Liver (tissue), 8 donors: ENCODE measurements at regions not wholly inside any gene's neighbourhood (a gene's known extent, or its start where the extent isn't known, plus 50 kb on each side); places are given as distances from the start of the nearest gene placed in this dataset.

Experiments
- DNase-seq: peaks from one replicate; pipeline ENCODE4 v3.0.0-alpha.2; 2017; ENCODE audit warnings: low spot score
- H3K27ac ChIP-seq, 2 donors: one replicate each; pipeline ENCODE4 v1.7.0; 2013; ENCODE audit warnings: inconsistent platforms in 2 of 2, low read length in 2 of 2, control low read depth in 1 of 2, low read depth in 1 of 2, mild to moderate bottlenecking in 1 of 2
- H3K27me3 ChIP-seq, 4 donors: one replicate each; pipeline versions ENCODE4 v1.6.1 to v1.7.0; 2013; ENCODE audit warnings: low read length in 3 of 4, inconsistent platforms in 1 of 4, mild to moderate bottlenecking in 1 of 4, moderate library complexity in 1 of 4; ENCODE audit not compliant: control insufficient read depth in 4 of 4, insufficient read depth in 4 of 4
- H3K36me3 ChIP-seq, 4 donors: one replicate each; pipeline versions ENCODE4 v1.6.1 to v1.7.0; 2013; ENCODE audit warnings: low read length in 3 of 4, mild to moderate bottlenecking in 3 of 4, low read depth in 1 of 4, moderate library complexity in 1 of 4; ENCODE audit not compliant: control insufficient read depth in 4 of 4, insufficient read depth in 3 of 4
- H3K4me1 ChIP-seq, 4 donors: one replicate each; pipeline versions ENCODE4 v1.6.1 to v1.7.0; 2013; ENCODE audit warnings: low read length in 3 of 4, mild to moderate bottlenecking in 3 of 4, moderate library complexity in 1 of 4; ENCODE audit not compliant: control insufficient read depth in 4 of 4, insufficient read depth in 4 of 4
- H3K4me3 ChIP-seq, 3 donors: one replicate each; pipeline versions ENCODE4 v1.6.1 to v1.7.0; 2013; ENCODE audit warnings: low read length in 3 of 3, control low read depth in 1 of 3, low read depth in 1 of 3, mild to moderate bottlenecking in 1 of 3
- H3K9ac ChIP-seq, 2 donors: one replicate each; pipeline ENCODE4 v1.7.0; 2013; ENCODE audit warnings: low read length in 2 of 2, mild to moderate bottlenecking in 2 of 2, moderate library complexity in 2 of 2, control low read depth in 1 of 2, low read depth in 1 of 2
- H3K9me3 ChIP-seq, 4 donors: one replicate each; pipeline versions ENCODE4 v1.6.1 to v1.7.0; 2013; ENCODE audit warnings: low read length in 3 of 4; ENCODE audit not compliant: control insufficient read depth in 4 of 4
- ATF3 ChIP-seq: IDR thresholded peaks from 2 replicates; pipeline ENCODE4 v1.6.1; 2016; ENCODE audit warnings: antibody characterized with exemption
- CTCF ChIP-seq: fragments of 150-350 bp; IDR thresholded peaks from 2 replicates; pipeline ENCODE4 v1.5.1; 2017; ENCODE audit warnings: improper control_type of control experiment, low read depth, low read length; ENCODE audit not compliant: missing input control
- EGR1 ChIP-seq, 2 donors: IDR thresholded peaks; 2 replicates each; pipeline ENCODE4 v1.6.1; 2016 to 2018; ENCODE audit warnings: antibody characterized with exemption in 2 of 2, low read depth in 2 of 2
- FOXA1 ChIP-seq: IDR thresholded peaks from 2 replicates; pipeline ENCODE4 v1.6.1; 2016; ENCODE audit warnings: antibody characterized with exemption
- FOXA2 ChIP-seq: IDR thresholded peaks from 2 replicates; pipeline ENCODE4 v1.6.1; 2016; ENCODE audit warnings: antibody characterized with exemption
- GABPA ChIP-seq, 2 donors: IDR thresholded peaks in 1 of 2; conservative IDR thresholded peaks in 1 of 2; 2 replicates each; pipeline ENCODE4 v1.6.1; 2016; ENCODE audit warnings: antibody characterized with exemption in 2 of 2, mild to moderate bottlenecking in 1 of 2, moderate library complexity in 1 of 2
- HNF4A ChIP-seq, 2 donors: conservative IDR thresholded peaks; 2 replicates each; pipeline ENCODE4 v1.6.1; 2016; ENCODE audit warnings: antibody characterized with exemption in 2 of 2, mild to moderate bottlenecking in 2 of 2
- HNF4G ChIP-seq: IDR thresholded peaks from 2 replicates; pipeline ENCODE4 v1.6.1; 2016; ENCODE audit warnings: antibody characterized with exemption
- JUND ChIP-seq, 2 donors: IDR thresholded peaks; 2 replicates each; pipeline ENCODE4 v1.6.1; 2016; ENCODE audit warnings: antibody characterized with exemption in 2 of 2
- MAX ChIP-seq: IDR thresholded peaks from 2 replicates; pipeline ENCODE4 v1.6.1; 2016; ENCODE audit warnings: antibody characterized with exemption
- NR2F2 ChIP-seq: IDR thresholded peaks from 2 replicates; pipeline ENCODE4 v1.6.1; 2016; ENCODE audit warnings: antibody characterized with exemption
- RAD21 ChIP-seq, 2 donors: IDR thresholded peaks; 2 replicates each; pipeline ENCODE4 v1.6.1; 2016; ENCODE audit warnings: antibody characterized with exemption in 2 of 2, mild to moderate bottlenecking in 2 of 2
- REST ChIP-seq: IDR thresholded peaks from 2 replicates; pipeline ENCODE4 v1.6.1; 2016; ENCODE audit warnings: antibody characterized with exemption, mild to moderate bottlenecking
- RXRA ChIP-seq, 2 donors: IDR thresholded peaks; 2 replicates each; pipeline ENCODE4 v1.6.1; 2017 to 2018; ENCODE audit warnings: antibody characterized with exemption in 2 of 2, mild to moderate bottlenecking in 1 of 2
- SP1 ChIP-seq: IDR thresholded peaks from 2 replicates; pipeline ENCODE4 v1.6.1; 2018; ENCODE audit warnings: antibody characterized with exemption, mild to moderate bottlenecking
- TAF1 ChIP-seq: conservative IDR thresholded peaks from 2 replicates; pipeline ENCODE4 v1.6.1; 2016; ENCODE audit warnings: antibody characterized with exemption, mild to moderate bottlenecking
- YY1 ChIP-seq: IDR thresholded peaks from 2 replicates; pipeline ENCODE4 v1.6.1; 2016; ENCODE audit warnings: antibody characterized with exemption, mild to moderate bottlenecking
- ZBTB33 ChIP-seq: IDR thresholded peaks from 2 replicates; pipeline ENCODE4 v1.6.1; 2016; ENCODE audit warnings: antibody characterized with exemption
- WGBS: extraction: QIAGEN DNeasy Blood & Tissue Kit; methylation state at CpG from one replicate; pipeline ENCODE4 v1.1.7; 2013; 5-methylcytosine and 5-hydroxymethylcytosine counted together
- donor health status: healthy.
- donor health status: healthy.
- donor health status: healthy.
- donor health status: healthy.
- donor health status: healthy.

- DNase-seq, result no peak
- Histone ChIP-seq H3K27me3 (no peaks in the 10 kb centered on the region), H3K9ac (no peak overlapping the region), H3K36me3 (no peaks in the 10 kb centered on the region), H3K4me3 (no peak overlapping the region), H3K27ac (no peak overlapping the region), H3K4me1 (no peaks in the 10 kb centered on the region), H3K9me3 (peaks cover 0 to 3% (median 0%) of the 10 kb centered on the region in 4 donors)
- 0% methylated on average over 1 of the region's 1 CpG for WGBS
- TF ChIP-seq EGR1 (IDR thresholded peaks at IDR 0.05; ENCODE audit: low read depth in 2 of 2) (no peak), HNF4A (conservative IDR thresholded peaks at IDR 0.05) (no peak), RXRA (IDR thresholded peaks at IDR 0.05) (no peak), ZBTB33 (no peak), GABPA (IDR thresholded peaks at IDR 0.05 in 1 of 2, conservative IDR thresholded peaks at IDR 0.05 in 1 of 2) (no peak), REST (no peak), FOXA2 (no peak), MAX (no peak), JUND (IDR thresholded peaks at IDR 0.05) (no peak), RAD21 (IDR thresholded peaks at IDR 0.05) (no peak), ATF3 (no peak), YY1 (no peak), FOXA1 (no peak), HNF4G (no peak), NR2F2 (no peak), CTCF (no peak), SP1 (no peak)
These were observed 370.2 kb downstream of the TBX15 start for GRCh38 chr1:118617916-118618315.

GRCh38 chr1:118615066-118615465 is 373.1 kb downstream of the TBX15 start:
- H3K27me3 ChIP-seq, result no peaks in the 10 kb centered on the region
- no peak for DNase-seq
- no peaks in the 10 kb centered on the region for H3K36me3 ChIP-seq
- H3K9ac ChIP-seq, result no peak overlapping the region
- no peak overlapping the region for H3K4me3 ChIP-seq
- no peak overlapping the region for H3K27ac ChIP-seq
- H3K4me1 ChIP-seq, result no peaks in the 10 kb centered on the region
- peaks cover 0 to 3% (median 0%) of the 10 kb centered on the region in 4 donors for H3K9me3 ChIP-seq
- 67% methylated on average over 2 of the region's 2 CpGs for WGBS
- TF ChIP-seq SP1, result no peak
- no peak for TF ChIP-seq REST
- no peak for TF ChIP-seq JUND (IDR thresholded peaks at IDR 0.05)
- no peak for TF ChIP-seq NR2F2
- no peak for TF ChIP-seq TAF1
- no peak for TF ChIP-seq GABPA (IDR thresholded peaks at IDR 0.05 in 1 of 2, conservative IDR thresholded peaks at IDR 0.05 in 1 of 2)
- TF ChIP-seq ZBTB33, result no peak
- no peak for TF ChIP-seq RXRA (IDR thresholded peaks at IDR 0.05)
- TF ChIP-seq EGR1 (IDR thresholded peaks at IDR 0.05; ENCODE audit: low read depth in 2 of 2), result no peak
- no peak for TF ChIP-seq ATF3
